ENCODE measurements at regions not wholly inside any gene's neighbourhood (a gene's known extent, or its start where the extent isn't known, plus 50 kb on each side); places are given as distances from the start of the nearest gene placed in this dataset.

DNA sequence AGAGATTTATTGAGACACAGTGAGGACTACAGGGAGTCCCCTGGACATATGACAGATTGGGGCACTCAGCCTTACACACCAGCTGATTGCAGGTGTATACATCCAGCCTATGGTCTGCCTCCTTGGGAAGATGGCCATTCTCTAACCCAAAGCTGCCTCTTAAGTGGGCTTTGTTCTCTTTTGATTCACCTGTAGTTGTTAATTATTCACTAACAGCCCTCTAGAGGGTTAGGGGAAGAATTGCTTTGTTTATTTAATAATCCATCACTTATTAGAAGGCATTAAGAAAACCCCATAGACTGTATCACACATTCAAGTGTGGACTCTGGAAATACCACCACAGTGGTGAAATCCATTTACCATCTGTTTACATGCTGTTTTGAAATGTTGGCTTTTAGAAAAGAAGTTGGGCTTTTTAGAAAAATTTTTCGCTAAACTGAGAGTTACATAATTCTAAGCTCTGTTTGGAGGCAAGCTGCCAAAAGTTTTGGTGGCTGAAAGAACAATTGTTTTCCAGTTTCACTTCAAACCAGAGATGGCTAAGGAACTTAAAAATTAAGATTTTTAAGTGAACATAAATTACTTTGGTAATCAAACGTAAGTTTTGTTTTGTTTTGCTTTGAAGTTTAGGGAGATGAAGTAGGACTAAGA lies 379.1 kb downstream of the ADRA2A start:
- no peak for DNase-seq

DNA sequence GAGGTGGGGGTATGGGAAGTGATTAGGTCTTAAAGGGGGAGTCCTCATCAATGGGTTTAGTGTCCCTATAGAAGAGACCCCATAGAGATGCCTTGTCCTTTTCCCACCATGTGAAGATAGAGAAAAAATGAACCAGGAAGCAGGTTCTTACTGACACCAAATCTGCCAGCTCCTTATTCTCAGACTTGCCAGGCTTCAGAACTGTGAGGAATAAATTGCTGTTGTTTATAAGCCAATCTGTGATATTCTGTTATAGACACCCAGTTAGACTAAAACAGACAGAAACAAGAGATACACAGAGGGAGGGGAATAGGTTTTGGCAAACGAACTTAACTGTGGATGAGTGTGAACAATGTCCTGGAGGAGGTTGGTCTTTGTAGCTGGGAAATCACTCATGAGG lies 381.4 kb downstream of the ADRA2A start:
- no peak for DNase-seq

DNA sequence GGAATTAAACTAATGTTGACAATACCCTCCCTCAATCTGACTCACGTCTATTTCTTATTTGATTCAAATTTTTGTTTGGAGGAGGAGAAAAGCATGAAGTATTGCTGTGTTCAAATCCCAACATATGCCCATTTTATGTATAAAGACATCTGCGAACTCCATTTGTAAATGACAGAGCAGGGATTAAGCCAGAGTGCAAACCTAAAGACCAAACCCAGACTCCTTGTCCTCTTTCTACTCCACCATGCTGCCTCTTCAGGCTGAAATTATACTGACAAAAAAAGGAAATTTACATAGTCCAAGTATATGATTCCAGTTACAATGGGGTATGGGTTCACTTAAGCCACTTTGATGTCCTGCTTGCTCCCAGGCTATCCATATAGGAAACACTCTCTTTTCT lies 383.1 kb downstream of the ADRA2A start:
- DNase-seq, result no peak

DNA sequence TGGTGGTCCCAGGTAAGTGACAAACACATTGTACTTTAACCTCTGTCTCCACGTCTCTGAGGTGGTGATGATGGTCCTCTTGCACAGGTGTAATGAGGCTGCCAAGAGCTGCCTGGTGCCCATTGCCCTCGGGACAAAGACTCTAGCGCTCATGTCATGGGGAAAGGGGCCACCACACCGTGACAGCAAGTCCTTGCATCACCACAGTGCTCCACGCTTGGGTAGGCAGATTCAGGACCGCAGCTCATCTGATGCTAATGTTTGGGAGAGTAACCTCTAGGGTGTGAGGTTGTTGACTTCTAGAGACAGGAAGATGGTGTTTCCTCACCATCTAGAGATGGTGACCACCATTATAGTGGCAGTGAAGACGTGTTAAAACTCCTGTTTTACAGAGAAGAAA lies 395.6 kb downstream of the ADRA2A start:
- DNase-seq, result no peak

DNA sequence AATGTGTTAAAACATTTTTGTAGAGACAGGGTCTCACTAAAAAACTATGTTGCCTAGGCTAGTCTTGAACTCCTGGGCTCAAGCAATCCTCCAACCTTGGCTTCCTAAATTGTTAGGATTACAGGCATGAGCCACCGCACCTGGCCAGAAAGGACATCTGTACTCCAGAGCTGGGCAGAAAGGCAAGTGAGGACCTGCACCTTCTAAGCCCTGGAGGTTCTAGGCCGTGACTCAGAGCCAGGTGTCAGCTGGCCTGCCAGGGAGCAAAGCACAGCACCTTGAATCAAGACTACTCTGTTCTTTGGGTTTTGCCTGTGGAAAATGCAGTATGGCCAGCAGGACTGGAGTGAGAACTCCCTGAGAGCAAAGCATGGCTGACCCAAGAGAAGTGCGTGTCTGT lies 396.5 kb downstream of the ADRA2A start:
- no peak for DNase-seq

DNA sequence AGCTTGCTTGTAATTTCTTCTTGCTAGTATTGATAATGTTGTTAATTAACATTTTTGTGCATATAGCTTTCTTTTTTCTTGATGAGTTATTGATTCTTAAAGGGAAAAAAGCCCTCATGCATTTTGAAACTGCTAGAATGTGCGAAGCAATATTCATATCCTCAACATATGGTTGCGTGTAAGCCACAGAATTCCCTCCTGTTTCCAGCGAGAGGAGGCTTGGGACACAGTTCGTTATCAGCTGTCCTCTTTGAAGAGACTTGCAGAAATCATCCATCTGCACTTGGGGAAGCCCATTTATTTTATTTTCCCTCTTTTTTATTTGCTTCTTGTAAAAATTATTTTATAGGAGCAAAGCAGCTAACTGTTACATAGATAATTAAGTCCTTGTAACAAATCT lies 398.0 kb downstream of the ADRA2A start:
- DNase-seq, result no peak

DNA sequence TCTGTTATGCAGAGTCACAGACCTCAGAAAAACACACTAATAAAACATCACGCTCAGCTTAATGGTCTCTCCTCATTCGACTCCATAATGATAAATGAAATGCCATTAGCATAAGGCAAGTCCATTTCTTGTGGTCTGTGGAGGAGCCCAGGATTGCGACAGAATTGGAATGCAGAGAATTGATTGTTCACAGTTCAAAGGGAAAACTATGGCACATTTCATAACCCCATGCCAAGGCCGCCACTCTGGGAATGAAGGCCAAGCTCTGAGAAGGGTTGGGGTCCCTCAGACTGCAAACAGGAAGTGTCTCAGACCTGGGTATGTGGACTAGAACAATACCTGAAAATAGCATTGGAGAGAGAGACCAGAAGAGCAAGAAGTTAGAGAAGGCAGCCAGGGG lies 398.9 kb downstream of the ADRA2A start:
- no peak for DNase-seq

DNA sequence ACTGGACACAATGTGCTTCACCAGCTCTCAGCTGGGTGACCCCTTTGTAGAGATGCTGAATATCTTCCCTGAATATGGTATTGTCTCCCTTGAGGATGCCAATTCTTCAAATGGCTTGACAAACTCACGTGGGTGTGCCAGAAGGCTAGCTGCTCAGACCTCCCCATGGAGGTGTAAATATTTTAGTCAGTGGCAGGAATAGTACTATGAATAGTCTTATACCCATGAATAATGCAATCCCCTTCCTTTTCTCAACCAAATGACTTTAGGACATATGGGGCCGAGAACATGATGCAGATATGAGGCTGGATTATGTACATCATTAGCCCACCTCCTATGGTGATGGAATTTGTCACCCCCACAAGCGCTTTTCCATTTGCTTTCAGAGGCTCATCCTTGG lies 401.8 kb downstream of the ADRA2A start:
- DNase-seq, result no peak

DNA sequence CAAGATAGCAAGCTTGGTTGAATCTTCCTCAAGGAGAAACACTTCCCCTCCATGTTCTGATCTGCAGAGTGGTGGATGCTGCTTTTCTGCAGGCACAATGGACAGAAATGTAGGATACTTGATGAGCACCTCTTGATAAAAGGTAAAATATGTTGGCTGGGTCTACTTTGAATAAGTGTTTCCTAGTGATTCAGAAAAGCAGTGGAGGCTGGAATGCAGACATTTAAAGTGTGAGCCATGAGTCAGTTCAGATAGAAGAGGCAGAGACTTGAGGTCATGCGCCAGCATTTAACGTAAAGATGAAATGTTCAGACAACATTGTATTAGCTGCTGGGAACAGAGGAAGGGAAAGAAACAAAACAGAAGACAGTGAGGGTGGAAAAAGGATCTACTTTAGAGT lies 403.1 kb downstream of the ADRA2A start:
- no peak for DNase-seq

DNA sequence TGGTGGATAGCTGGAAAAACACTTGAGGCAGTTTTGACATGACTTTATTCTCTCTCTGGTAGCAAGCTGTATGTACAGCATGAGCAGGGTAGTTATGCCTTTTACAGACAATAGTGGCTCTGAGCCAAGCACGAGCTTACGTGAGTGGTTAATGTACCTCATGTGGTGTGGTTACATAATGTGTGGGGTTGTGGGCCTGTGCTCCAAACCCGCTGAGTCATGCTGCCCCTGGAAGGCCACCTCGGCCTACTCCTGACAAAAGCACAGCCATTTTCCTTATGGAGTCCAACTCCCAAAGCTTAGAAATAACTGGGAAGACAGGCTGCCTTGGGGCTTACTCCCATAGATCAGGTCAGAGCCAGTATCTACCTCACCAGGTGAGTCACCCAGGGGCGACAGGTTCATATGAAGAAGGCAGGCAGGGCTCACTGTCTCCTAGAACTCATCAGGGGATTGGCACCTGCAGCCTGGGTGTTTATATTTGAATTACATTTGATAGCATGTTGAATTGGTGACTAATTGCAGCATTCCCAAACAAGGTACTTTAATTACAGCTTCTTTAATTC lies 404.5 kb downstream of the ADRA2A start:
- DNase-seq, result no peak

DNA sequence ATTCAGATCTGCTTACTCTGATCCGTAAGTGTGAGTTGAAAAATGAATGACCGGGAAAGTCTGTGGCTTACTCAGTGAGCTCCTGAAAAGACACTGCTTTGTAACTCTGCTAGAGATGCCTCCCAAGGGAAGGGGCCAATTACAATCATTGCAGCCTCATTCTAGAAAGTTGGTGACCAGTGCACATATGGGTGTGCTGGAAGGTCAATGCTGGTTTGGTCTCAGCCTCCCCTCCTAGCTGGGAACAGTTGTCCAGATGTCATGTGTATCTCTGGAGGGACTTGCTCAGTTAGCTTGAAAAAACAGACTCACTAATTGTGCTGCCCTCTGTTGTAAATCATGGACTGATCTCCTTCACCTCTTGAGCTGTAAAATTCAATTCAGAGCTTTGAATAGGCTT lies 405.0 kb downstream of the ADRA2A start:
- no peak for DNase-seq

DNA sequence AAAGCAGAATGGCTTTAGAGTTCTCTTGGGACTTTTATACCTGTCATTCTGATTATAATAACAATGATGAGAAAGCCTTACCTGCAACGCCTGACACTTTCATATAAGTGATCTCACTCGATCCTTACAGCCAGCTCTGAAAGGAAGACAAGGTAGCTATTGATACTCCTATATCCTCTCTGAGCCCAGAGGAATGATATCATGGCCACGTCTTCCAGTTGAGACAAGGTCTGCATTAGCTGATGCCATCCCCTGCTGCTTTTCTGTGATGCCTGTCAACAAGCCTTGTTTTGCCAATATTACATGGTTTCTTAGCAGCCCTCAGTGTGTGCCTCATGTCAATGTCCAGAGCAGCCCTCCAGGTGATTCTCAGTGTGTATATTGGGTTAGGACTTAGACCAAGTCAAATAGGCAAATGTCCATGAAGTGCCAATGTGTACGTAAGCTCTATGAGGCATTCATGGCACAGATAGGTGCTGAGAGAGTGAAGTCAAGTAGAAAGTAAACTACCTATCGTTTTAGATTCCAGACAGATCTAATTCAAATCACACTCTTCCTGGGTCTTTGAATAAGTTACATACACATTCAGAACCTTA lies 405.9 kb downstream of the ADRA2A start:
- no peak for DNase-seq

DNA sequence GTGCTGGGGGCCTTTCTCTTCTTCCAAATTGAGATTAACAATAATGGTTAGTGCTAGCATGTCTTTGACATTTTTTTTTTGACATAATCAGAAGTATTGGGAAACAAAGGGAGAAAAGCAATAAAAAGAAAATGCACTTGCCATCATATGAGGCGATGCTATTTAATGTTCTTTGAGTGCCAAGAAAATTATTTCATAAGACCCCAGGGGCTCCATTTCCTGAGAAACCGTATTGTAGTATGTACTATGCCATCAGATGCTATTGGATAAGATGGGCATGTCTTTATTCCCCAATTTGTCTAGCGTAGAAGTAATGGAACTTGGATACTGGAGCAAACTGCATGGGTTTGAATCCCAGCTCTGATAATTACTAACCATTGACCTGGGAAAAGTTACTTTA lies 408.9 kb downstream of the ADRA2A start:
- DNase-seq, result no peak

DNA sequence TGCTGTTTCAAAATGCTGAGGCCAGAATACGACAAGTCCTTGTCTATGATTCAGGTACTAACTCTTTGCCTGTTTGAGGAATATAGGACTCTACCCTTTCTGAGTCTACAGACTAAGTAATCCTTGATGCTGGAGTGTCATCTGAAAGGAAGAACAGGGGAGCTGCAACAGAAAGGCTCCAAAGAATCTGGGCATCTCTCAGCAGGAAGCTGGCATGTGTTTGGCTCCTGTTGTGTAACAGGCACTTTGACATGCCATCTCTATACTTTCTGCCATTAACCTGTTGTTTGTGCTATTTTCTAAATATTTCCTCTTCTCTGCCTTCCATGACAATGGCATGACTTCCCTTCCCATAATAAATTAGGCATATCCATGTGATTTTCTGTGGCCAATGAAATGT lies 409.5 kb downstream of the ADRA2A start:
- no peak for DNase-seq

DNA sequence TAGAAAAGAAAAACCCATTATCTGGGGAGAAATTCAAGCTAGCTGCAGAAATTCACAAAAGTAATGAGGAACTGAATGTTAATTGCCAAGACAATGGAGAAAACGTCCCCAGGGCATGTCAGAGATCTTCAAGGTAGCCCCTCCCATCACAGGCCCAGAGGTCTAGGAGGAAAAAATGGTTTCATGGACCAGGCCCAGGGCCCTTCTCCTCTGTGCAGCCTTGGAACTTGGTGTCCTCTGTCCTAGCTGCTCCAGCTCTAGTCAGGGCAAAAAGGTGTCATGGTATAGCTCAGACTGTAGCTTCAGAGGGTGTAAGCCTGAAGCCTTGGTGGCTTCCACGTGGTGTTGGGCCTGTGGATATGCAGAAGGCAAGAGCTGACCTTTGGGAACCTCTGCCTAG lies 411.8 kb downstream of the ADRA2A start:
- DNase-seq, result no peak

DNA sequence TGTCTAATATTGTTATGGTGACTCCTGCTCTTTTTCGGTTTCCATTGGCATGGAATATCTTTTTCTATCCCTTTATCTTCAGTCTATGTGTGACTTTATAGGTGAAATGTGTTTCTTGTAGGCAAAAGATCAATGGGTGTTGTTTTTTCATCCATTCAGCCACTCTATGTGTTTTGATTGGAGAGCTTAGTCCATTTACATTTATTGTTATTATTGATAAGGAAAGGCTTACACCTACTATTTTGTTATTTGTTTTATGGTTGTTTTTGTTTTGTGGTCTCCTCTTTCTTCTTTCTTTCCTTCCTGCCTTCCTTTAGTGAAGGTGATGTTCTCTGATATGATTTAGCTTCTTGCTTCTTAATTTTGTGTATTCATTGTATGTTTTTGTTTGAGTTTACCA lies 414.3 kb downstream of the ADRA2A start:
- DNase-seq, result no peak

DNA sequence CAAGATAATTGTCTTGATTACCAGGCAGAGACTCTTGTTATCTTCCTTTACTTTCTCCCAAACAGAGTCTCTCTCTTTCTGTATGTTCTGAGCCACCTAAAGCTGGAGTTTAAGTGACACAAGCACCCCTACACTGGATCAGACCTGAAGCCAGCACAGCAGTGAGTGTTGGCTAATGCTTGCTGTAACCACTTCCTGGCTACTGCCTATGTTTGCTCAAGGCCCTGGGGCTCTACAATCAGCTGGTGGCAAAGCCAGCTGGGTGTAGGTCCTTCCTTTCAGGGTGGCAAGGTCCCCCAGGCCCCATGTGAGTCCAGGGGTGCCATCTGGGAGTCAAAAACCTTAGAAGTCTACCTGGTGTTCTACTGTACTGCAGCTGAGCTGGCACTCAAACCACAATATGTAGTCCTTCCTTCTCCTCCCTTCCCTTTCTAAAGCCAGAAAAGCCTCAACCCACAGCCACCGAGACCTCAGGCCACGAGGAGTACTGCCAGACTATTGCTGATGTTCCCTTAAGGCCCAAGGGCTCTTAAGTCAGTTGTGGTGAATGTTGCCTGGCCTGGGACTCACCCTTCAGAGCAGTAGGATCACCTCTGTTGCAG lies 416.3 kb downstream of the ADRA2A start:
- no peak for DNase-seq

DNA sequence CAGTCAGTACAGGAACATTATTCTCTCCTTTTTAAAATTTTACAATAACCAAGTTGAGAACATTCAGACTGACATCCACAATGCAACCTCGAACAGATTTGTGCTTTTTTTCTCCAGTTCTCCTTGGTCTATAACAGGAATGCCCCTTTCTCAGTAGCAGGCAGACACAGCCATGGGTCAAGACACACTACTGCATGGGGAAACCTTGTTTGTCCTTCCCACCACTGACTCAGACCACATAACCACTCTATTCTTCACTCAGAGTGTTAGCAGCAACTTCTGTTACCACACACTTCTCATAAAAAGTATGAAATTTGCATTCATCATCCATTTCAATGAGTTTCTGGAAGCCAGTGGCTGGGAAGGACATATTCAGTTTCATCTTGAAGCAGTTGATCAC lies 421.7 kb downstream of the ADRA2A start:
- DNase-seq, result no peak

DNA sequence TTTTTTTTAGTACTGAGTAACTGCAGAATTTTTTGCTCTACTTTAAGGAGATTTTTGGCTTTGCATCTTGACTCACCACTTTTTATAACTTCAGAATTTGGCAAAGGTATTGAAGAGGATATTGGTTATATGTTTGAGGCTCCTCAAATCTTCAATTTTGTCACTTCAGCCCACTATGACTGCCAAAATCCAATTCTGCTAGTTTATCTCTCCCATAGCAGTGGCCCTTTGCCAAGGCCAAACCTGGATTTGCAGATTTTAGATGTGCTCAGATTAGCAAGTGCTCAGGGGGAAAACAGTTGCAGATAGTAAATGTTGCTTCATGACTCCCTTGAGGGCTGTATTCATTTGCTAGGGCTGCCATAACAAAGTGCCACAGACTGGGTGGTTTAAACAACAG lies 427.5 kb downstream of the ADRA2A start:
- no peak for DNase-seq

DNA sequence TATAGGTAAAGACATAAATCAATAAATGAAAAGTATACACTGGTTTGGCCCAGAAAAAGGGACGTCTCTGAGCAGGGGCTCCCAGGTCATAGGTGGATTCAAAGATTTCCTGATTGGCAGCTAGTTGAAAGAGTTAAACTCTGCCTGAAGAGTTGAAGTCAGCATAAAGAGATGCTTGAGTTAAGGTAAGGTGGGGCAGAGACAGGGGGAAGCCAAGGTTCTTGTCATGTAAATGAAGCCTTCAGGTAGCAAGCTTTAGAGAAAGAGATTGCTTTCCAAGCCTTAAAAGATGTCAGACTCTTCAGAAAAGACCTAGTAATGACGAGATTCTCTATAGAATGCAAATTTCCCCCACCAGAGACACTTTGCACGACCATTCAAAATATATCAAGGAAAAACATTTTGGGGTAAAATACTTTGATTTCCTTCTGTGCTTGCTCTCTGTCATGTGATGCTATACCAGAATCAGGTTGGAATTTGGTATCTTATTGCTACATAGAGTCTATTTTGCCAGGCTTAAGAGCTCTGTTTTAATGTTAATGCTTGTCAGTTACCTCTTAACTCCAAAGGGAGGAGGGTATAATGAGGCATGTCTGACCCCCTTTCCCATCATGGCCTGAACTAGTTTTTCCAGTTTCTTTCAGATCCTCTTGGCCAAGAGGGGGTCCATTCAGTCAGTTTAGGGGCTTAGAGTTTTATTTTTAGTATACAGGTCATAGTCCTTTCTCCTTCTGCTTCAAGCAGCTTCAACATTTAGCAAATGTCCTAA lies 429.6 kb downstream of the ADRA2A start:
- DNase-seq, result no peak

DNA sequence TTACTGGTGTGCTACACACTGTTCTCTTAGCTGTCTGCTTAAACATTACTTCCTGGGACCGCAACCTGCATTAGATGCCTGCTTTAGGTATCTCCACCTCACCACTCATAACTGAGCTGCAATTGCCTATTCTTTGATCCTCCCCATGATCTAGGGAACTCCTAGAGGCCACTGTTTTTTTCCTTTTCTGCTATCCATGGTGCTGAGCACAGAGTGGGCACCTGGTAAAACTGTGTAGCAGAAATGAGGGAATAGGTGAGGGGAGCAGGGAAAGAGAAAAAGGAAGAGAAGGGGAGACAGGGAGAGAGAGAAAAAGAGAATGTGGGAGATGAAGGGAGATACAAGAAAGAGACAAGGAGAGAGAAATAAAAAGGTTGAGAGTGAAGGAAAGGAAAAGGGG lies 434.9 kb downstream of the ADRA2A start:
- no peak for DNase-seq

DNA sequence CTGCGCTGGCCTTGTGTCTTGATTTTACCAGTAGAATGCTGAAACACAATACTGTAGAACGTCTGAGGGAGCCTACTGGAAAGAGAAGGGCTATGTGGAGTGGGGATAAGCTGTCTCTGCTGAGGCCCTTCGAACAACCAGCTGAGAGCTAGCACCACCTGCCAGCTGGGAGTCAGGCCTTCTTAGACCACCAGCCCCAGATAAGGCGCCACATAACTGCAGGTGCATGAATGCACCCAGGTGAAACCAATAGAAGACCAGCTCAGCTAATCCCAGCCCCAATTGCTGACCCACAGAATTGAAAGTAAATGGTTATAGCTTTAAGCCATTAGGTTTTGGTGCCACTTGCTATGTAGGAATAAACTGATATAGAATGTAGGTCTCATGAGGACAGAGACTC lies 438.4 kb downstream of the ADRA2A start:
- no peak for DNase-seq

DNA sequence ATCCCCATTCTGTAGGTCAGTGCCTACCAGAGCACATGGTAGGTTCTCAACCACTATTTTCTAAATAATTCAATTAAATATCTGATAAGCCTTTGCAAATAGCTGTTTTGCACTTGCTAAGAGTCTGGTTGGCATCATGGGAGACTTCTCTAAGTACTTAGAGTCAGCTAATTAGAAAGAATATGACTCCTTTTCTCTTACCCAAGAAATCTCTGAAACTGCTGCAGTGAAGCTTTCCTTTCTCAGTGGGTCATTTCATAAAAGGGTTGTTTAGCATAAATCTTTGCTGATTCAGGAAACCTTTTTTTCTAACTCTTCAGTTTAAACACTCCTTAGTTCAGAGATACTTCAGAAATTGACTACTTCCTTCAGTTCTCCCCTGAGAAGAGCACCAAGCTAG lies 438.9 kb downstream of the ADRA2A start:
- no peak for DNase-seq

DNA sequence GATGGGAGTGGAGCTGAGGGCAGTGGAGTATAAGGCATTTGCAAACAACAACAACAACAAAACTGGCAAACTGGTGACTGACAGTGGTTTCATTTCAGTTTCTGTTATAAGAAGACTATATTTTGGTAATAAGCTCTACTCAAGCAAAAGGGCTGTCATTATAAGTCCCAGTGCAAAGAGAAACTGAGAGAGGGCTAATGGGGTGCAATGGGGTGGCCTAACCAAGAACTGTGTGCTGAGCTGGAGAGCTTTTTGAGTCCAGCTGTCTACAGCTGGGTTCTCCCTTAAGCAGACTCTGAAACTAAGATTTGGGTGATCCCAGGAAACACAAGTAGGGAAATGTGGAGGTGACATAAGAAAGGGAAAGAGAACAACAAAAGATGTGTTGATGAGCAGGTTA lies 439.3 kb downstream of the ADRA2A start:
- DNase-seq, result no peak
